Gastrocnemius medialis (tissue), 4 donors: ENCODE measurements at regions not wholly inside any gene's neighbourhood (a gene's known extent, or its start where the extent isn't known, plus 50 kb on each side); places are given as distances from the start of the nearest gene placed in this dataset.

Source experiments
- POLR2A ChIP-seq, 2 donors: fragments of 450-650 bp; IDR thresholded peaks; one replicate each; pipeline ENCODE4 v1.6.1; 2017; ENCODE audit warnings: antibody characterized with exemption in 2 of 2, mild to moderate bottlenecking in 2 of 2, moderate library complexity in 2 of 2
- TF ChIP-seq, protein P1 (sequence below), 5 experiments: fragments of 450-650 bp in 3 of 5; fragments of 200-600 bp in 2 of 5; sonication (generic) in 2 of 5; IDR thresholded peaks in 4 of 5; conservative IDR thresholded peaks in 1 of 5; 1 replicate in 4 of 5; 2 replicates in 1 of 5; pipeline ENCODE4 v1.5.1; 2016 to 2019; ENCODE audit warnings: antibody characterized with exemption in 5 of 5, mild to moderate bottlenecking in 3 of 5, moderate library complexity in 3 of 5

DNA sequence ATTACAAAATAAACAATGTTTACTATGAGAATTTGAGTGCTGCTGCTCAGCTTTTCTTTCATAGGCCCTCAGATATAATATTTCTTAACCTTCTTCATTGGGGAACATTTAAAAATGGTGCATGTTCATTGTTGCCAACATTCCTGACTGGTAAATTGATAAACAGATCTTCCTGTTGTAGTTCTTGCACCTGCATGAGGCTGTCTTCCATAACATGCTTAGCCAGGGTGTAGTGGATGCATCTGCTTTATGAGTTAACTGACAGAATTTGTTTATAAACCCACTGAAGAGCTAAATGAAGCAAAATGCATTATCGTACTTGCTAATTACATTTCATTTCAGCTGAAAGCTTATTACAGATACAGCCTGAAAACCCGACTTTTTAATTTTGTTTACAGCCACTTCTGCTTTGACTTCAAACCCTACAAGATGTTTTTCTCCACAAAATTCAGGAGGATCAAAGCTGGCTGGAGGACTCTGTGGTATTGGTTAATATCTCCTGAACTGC is 177.2 kb downstream of the SEM1 start:
- no peak for TF ChIP-seq POLR2A (IDR thresholded peaks at IDR 0.05)
- TF ChIP-seq, protein P1, sequence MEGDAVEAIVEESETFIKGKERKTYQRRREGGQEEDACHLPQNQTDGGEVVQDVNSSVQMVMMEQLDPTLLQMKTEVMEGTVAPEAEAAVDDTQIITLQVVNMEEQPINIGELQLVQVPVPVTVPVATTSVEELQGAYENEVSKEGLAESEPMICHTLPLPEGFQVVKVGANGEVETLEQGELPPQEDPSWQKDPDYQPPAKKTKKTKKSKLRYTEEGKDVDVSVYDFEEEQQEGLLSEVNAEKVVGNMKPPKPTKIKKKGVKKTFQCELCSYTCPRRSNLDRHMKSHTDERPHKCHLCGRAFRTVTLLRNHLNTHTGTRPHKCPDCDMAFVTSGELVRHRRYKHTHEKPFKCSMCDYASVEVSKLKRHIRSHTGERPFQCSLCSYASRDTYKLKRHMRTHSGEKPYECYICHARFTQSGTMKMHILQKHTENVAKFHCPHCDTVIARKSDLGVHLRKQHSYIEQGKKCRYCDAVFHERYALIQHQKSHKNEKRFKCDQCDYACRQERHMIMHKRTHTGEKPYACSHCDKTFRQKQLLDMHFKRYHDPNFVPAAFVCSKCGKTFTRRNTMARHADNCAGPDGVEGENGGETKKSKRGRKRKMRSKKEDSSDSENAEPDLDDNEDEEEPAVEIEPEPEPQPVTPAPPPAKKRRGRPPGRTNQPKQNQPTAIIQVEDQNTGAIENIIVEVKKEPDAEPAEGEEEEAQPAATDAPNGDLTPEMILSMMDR (IDR thresholded peaks at IDR 0.05 in 4 of 5, conservative IDR thresholded peaks at IDR 0.05 in 1 of 5), result no peak
